ENCODE measurements at regions not wholly inside any gene's neighbourhood (a gene's known extent, or its start where the extent isn't known, plus 50 kb on each side); places are given as distances from the start of the nearest gene placed in this dataset.

DNA sequence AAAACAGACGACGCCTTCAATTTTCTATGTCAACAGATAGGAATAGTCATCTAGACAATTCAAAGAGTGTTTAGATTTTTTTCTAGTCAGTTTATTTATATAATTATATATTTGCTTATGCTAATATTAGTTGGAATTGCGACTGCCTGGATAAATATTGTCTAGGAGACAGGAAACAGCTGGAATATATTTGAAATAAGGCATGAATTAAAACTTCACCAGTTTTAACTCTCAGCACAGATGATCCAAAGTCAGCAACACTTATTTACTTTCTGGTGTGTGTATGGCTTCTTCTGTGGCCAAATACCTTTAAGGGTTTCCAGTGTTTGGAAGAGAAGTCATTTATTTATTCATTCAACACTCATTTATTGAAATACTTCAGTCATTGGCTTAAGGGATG is 1215.4 kb upstream of the USP15 start:
- ChIA-PET POLR2A (no interaction called here), CTCF (no interaction called here)
- no peak for DNase-seq (ENCODE audit: extremely low spot score)
- TF ChIP-seq SP1 (IDR thresholded peaks at IDR 0.05) (no peak), ELF4 (IDR thresholded peaks at IDR 0.05) (no peak)

DNA sequence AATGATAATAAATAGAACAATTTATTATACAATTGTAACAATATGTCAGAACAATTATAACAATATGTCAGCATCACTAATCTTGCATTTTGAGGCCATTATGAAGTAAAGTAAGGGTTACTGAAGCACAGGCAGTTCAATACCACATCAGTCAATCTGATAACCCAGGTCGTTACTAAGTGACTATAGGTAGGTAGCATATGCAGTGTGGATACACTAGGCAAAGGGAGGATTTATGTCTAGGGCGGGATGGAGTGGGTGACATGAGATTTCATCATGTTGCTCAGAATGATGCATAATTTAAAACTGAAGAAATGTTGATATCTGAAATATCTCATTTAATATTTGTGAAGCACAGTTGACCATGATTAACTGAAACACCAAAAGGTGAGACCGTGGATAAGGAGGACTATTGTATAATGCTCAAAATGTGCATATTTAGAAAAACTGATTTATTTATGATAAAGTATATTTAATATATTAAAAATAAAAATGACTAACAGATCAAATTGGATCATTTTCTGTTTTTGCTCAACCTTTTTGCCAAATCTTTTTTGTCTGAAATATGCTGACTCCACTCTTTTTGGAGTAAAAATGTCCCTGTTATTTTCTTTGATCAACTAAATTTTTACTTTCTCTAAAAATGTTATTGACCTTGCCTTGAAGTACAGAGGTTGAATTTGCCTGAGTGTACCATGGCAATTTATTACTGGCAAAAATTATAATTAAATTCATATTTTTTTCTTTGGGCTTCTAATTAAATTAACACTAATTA is 1189.4 kb upstream of the USP15 start:
- no peak for DNase-seq (ENCODE audit: extremely low spot score)
- POLR2A ChIA-PET = no interaction called here
- TF ChIP-seq NFRKB (IDR thresholded peaks at IDR 0.05) (no peak), HDGF (IDR thresholded peaks at IDR 0.05; ENCODE audit: borderline replicate concordance) (no peak), FOXM1 (IDR thresholded peaks at IDR 0.05; ENCODE audit: borderline replicate concordance) (no peak), FOXA1 (IDR thresholded peaks at IDR 0.05) (no peak), L3MBTL2 (conservative IDR thresholded peaks at IDR 0.05) (no peak), LEF1 (IDR thresholded peaks at IDR 0.05; ENCODE audit: borderline replicate concordance) (no peak), ZNF384 (IDR thresholded peaks at IDR 0.05) (no peak), FOXK2 (IDR thresholded peaks at IDR 0.05) (no peak), TARDBP (IDR thresholded peaks at IDR 0.05) (no peak), ELF4 (IDR thresholded peaks at IDR 0.05) (no peak), ARNT (IDR thresholded peaks at IDR 0.05) (no peak), SUZ12 (IDR thresholded peaks at IDR 0.05) (no peak), CTBP1 (IDR thresholded peaks at IDR 0.05; ENCODE audit: borderline replicate concordance) (no peak), SP1 (IDR thresholded peaks at IDR 0.05) (no peak), BHLHE40 (IDR thresholded peaks at IDR 0.05; ENCODE audit: borderline replicate concordance) (no peak)
- TF ChIP-seq, protein P1, sequence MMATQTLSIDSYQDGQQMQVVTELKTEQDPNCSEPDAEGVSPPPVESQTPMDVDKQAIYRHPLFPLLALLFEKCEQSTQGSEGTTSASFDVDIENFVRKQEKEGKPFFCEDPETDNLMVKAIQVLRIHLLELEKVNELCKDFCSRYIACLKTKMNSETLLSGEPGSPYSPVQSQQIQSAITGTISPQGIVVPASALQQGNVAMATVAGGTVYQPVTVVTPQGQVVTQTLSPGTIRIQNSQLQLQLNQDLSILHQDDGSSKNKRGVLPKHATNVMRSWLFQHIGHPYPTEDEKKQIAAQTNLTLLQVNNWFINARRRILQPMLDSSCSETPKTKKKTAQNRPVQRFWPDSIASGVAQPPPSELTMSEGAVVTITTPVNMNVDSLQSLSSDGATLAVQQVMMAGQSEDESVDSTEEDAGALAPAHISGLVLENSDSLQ (IDR thresholded peaks at IDR 0.05) = no peak
- CTCF ChIA-PET = no interaction called here

DNA sequence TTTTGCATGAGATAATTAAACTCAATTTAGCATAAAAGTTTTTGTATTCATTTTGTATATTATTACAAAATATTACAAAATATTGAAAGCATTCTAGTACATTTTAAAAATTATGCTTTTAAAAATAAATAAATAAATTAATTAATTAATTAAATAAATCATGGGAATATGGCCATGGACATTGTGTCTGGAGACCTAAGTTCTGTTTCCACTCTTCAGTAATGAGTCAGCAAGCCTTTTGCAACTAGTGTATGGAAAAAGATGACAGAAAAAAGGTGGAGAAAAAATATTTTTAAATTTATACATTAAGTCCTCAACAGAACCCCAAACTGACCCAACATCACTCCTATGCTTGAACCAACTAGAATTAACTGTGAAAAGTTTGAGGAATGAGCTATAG is 1187.5 kb upstream of the USP15 start:
- TF ChIP-seq ARNT (IDR thresholded peaks at IDR 0.05) (no peak), TARDBP (IDR thresholded peaks at IDR 0.05) (no peak), FOXK2 (IDR thresholded peaks at IDR 0.05) (no peak), FOXA1 (IDR thresholded peaks at IDR 0.05) (no peak), ZNF384 (IDR thresholded peaks at IDR 0.05) (no peak), CTBP1 (IDR thresholded peaks at IDR 0.05; ENCODE audit: borderline replicate concordance) (no peak), LEF1 (IDR thresholded peaks at IDR 0.05; ENCODE audit: borderline replicate concordance) (no peak), FOXM1 (IDR thresholded peaks at IDR 0.05; ENCODE audit: borderline replicate concordance) (no peak), NFRKB (IDR thresholded peaks at IDR 0.05) (no peak), ELF4 (IDR thresholded peaks at IDR 0.05) (no peak)
- POLR2A ChIA-PET = no interaction called here

DNA sequence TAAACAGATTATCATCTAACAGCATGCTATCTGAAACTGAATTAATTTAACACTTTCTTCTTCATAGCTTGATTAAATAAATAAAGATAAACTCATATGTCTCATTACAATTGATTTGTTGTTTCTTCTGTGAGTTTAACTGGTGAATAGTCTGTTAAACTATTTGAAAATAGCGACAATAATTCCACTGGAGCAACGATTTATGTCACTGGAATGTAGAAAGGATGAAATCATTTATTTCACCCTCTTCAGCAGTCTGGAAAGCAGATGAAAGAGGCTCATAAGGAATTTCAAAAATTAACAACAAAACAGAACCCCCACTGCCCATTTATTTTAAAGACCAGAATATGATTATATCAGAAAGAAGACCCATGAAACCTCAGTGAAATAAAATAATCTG is 1165.1 kb upstream of the USP15 start:
- TF ChIP-seq LEF1 (IDR thresholded peaks at IDR 0.05; ENCODE audit: borderline replicate concordance) = no peak
- no peak for TF ChIP-seq NFRKB (IDR thresholded peaks at IDR 0.05)
- no peak for TF ChIP-seq ZNF384 (IDR thresholded peaks at IDR 0.05)
- no peak for TF ChIP-seq FOXA1 (IDR thresholded peaks at IDR 0.05)
- CTCF ChIA-PET = no interaction called here
- POLR2A ChIA-PET = no interaction called here
- no peak for DNase-seq (ENCODE audit: extremely low spot score)

More for the DNA sequence above, 1187.5 kb upstream of the USP15 start:
- CTCF ChIA-PET = no interaction called here
- no peak for DNase-seq (ENCODE audit: extremely low spot score)

DNA sequence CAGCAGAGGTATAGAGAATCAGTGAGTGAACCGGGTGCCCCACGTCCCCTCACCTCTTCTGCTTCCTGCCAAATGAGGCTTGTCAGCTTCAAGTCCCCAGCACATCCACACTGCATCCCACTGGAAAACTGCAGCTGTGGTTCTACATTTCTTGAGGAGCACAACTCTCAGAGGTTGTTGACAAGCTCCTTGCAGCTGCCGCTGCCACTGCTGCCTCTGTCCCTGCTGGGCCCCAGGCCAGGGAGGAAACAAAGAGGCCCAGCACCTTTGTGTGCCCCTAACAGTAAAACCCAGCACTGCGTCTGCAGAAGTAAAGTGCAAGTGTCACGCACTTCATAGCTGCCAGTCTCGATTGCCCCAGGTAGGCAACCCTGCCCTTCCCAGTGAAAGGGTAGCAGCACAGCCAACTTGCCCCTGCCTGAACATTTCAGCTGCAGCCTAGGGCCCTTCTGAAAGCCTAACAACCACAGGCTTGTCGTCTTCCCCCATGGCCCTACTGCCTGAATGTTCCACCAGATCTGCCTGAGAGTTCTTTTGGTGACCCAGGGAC is 1162.1 kb upstream of the USP15 start:
- ChIA-PET POLR2A (no interaction called here), CTCF (no interaction called here)
- no peak for DNase-seq (ENCODE audit: extremely low spot score)
- TF ChIP-seq FOXA1 (IDR thresholded peaks at IDR 0.05) (no peak), LEF1 (IDR thresholded peaks at IDR 0.05; ENCODE audit: borderline replicate concordance) (no peak), FOXM1 (IDR thresholded peaks at IDR 0.05; ENCODE audit: borderline replicate concordance) (no peak), CTBP1 (IDR thresholded peaks at IDR 0.05; ENCODE audit: borderline replicate concordance) (no peak), BHLHE40 (IDR thresholded peaks at IDR 0.05; ENCODE audit: borderline replicate concordance) (no peak), ELF4 (IDR thresholded peaks at IDR 0.05) (no peak), FOXK2 (IDR thresholded peaks at IDR 0.05) (no peak), ARNT (IDR thresholded peaks at IDR 0.05) (no peak), SP1 (IDR thresholded peaks at IDR 0.05) (no peak), SUZ12 (IDR thresholded peaks at IDR 0.05) (no peak), L3MBTL2 (conservative IDR thresholded peaks at IDR 0.05) (no peak), ZNF384 (IDR thresholded peaks at IDR 0.05) (no peak), NFRKB (IDR thresholded peaks at IDR 0.05) (no peak), HDGF (IDR thresholded peaks at IDR 0.05; ENCODE audit: borderline replicate concordance) (no peak), TARDBP (IDR thresholded peaks at IDR 0.05) (no peak)
- TF ChIP-seq, protein P1 (IDR thresholded peaks at IDR 0.05) = no peak

DNA sequence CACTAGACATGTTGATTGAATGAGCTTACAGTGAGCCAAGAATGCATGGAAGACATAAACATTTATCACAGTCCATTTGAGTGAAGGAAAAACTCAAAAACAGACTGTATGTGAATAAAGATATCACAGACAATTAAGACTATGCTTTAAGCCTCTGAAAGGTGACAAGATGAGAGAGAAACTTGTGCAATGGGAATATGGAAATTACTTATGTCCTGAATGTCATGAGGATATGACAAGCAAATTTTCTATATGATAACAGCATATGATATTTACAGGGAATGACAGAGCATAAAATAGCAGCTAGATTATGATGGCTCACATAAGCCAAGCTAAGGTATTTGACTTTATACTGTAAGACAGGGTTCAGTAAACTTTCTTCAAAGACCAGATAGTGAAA is 1153.1 kb upstream of the USP15 start:
- TF ChIP-seq, protein P1 (IDR thresholded peaks at IDR 0.05) = no peak
- TF ChIP-seq ARNT (IDR thresholded peaks at IDR 0.05) = no peak
- no peak for TF ChIP-seq ZNF384 (IDR thresholded peaks at IDR 0.05)
- DNase-seq (ENCODE audit: extremely low spot score) = no peak
- CTCF ChIA-PET = no interaction called here
- POLR2A ChIA-PET = no interaction called here

DNA sequence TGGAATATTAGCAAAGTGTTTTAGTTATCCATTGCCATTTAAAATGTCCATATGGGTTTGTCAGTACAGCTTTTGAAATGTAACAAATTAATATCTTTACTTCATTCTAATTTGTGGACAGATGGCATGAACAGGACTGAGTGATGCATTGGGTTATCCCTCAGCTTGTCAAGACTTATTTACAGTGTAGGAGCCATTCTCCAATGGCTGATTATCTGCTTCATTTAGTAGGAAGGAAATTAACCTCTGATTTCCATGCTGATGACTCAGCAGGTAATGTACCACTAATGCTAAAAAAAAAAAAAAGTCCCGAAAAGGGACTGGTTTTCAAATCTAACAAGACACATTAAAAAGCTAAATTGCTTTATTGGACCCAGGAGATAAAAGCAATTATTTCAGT is 1149.0 kb upstream of the USP15 start:
- no peak for DNase-seq (ENCODE audit: extremely low spot score)
- CTCF ChIA-PET = no interaction called here
- POLR2A ChIA-PET = no interaction called here
- TF ChIP-seq SP1 (IDR thresholded peaks at IDR 0.05) (no peak), FOXK2 (IDR thresholded peaks at IDR 0.05) (no peak), L3MBTL2 (conservative IDR thresholded peaks at IDR 0.05) (no peak), FOXA1 (IDR thresholded peaks at IDR 0.05) (no peak)
- TF ChIP-seq, protein P1 (IDR thresholded peaks at IDR 0.05) = no peak

All from HEK293T (cell line).